ENCODE measurements at regions not wholly inside any gene's neighbourhood (a gene's known extent, or its start where the extent isn't known, plus 50 kb on each side); places are given as distances from the start of the nearest gene placed in this dataset.

GRCh38 chr3:106817706-106818105 is 559.5 kb upstream of the CCDC54 start:
- intact Hi-C loops (cut with DNase I) = no loop called here
- no peaks in the 10 kb centered on the region for H3K36me3 ChIP-seq (replicated peaks in 1 of 2; ENCODE audit: insufficient read depth in 1 of 2, low read depth in 2 of 2)
- TF ChIP-seq POLR2A (IDR thresholded peaks at IDR 0.05) (no peak), CTCF (IDR thresholded peaks at IDR 0.05) (no peak)
- H3K27me3 ChIP-seq = no peaks in the 10 kb centered on the region
- DNase-seq (no peak), ATAC-seq (no peak)
- H3K4me1 ChIP-seq = no peaks in the 10 kb centered on the region
- H3K9me3 ChIP-seq = no peaks in the 10 kb centered on the region
- no peak overlapping the region for H3K27ac ChIP-seq
- H3K4me3 ChIP-seq = no peak overlapping the region
- 61 to 65% methylated on average over 5 of the region's 5 CpGs for WGBS, 2 donors

GRCh38 chr3:106819440-106819839 is 557.8 kb upstream of the CCDC54 start:
- H3K27ac ChIP-seq = no peak overlapping the region
- H3K27me3 ChIP-seq = no peaks in the 10 kb centered on the region
- no peaks in the 10 kb centered on the region for H3K9me3 ChIP-seq
- intact Hi-C loops (cut with DNase I) = no loop called here
- TF ChIP-seq POLR2A (IDR thresholded peaks at IDR 0.05) (no peak), CTCF (IDR thresholded peaks at IDR 0.05) (no peak)
- 64 to 68% methylated on average over 1 of the region's 1 CpG for WGBS, 2 donors
- no peaks in the 10 kb centered on the region for H3K36me3 ChIP-seq (replicated peaks in 1 of 2; ENCODE audit: insufficient read depth in 1 of 2, low read depth in 2 of 2)
- DNase-seq (no peak), ATAC-seq (no peak)
- no peak overlapping the region for H3K4me3 ChIP-seq
- no peaks in the 10 kb centered on the region for H3K4me1 ChIP-seq

- intact Hi-C loops (cut with DNase I) = no loop called here
- ATAC-seq (no peak), DNase-seq (no peak)
- Histone ChIP-seq H3K4me1 (no peaks in the 10 kb centered on the region), H3K36me3 (replicated peaks in 1 of 2; ENCODE audit: insufficient read depth in 1 of 2, low read depth in 2 of 2) (no peaks in the 10 kb centered on the region), H3K4me3 (no peak overlapping the region), H3K27ac (no peak overlapping the region), H3K9me3 (no peaks in the 10 kb centered on the region), H3K27me3 (no peaks in the 10 kb centered on the region)
- WGBS, 2 donors = 84 to 87% methylated on average over 17 to 19 of the region's 19 CpGs
- TF ChIP-seq POLR2A (IDR thresholded peaks at IDR 0.05) (no peak), CTCF (IDR thresholded peaks at IDR 0.05) (no peak)
These were observed 556.4 kb upstream of the CCDC54 start for GRCh38 chr3:106820726-106821362.

- 70 to 78% methylated on average over 7 of the region's 7 CpGs for WGBS, 2 donors
- Histone ChIP-seq H3K27me3 (no peaks in the 10 kb centered on the region), H3K27ac (no peak overlapping the region), H3K36me3 (replicated peaks in 1 of 2; ENCODE audit: insufficient read depth in 1 of 2, low read depth in 2 of 2) (no peaks in the 10 kb centered on the region), H3K4me3 (no peak overlapping the region), H3K4me1 (no peaks in the 10 kb centered on the region), H3K9me3 (no peaks in the 10 kb centered on the region)
- TF ChIP-seq CTCF (IDR thresholded peaks at IDR 0.05) (no peak), POLR2A (IDR thresholded peaks at IDR 0.05) (no peak)
- ATAC-seq = no peak
- no peak for DNase-seq
- intact Hi-C loops (cut with DNase I) = no loop called here
These were observed 555.4 kb upstream of the CCDC54 start for GRCh38 chr3:106821801-106822200.

- TF ChIP-seq POLR2A (IDR thresholded peaks at IDR 0.05) (no peak), CTCF (IDR thresholded peaks at IDR 0.05) (no peak)
- intact Hi-C loops (cut with DNase I) = no loop called here
- Histone ChIP-seq H3K4me3 (no peak overlapping the region), H3K27me3 (no peaks in the 10 kb centered on the region), H3K36me3 (replicated peaks in 1 of 2; ENCODE audit: insufficient read depth in 1 of 2, low read depth in 2 of 2) (no peaks in the 10 kb centered on the region), H3K9me3 (no peaks in the 10 kb centered on the region), H3K4me1 (no peaks in the 10 kb centered on the region), H3K27ac (no peak overlapping the region)
- DNase-seq (no peak), ATAC-seq (no peak)
- WGBS, 2 donors = 92 to 93% methylated on average over 10 to 11 of the region's 11 CpGs
These were observed 555.0 kb upstream of the CCDC54 start for GRCh38 chr3:106822204-106822603.

Data from body of pancreas (tissue), 4 donors.